HEK293 (cell line): ENCODE measurements at regions not wholly inside any gene's neighbourhood (a gene's known extent, or its start where the extent isn't known, plus 50 kb on each side); places are given as distances from the start of the nearest gene placed in this dataset.

ENCODE experiments used
- CTCF ChIA-PET: fragments of 350-600 bp; formaldehyde crosslinking; extraction: SDS; loops from one replicate; lab custom pipeline; 2021; ENCODE audit warnings: antibody characterized with exemption; lab: Yijun Ruan, JAX
- POLR2A ChIA-PET: fragments of 300-600 bp; formaldehyde crosslinking; extraction: SDS; loops from one replicate; lab custom pipeline; 2020; ENCODE audit warnings: antibody characterized with exemption, inconsistent platforms; lab: Yijun Ruan, JAX
- H3K27ac ChIP-seq: fragments of 200-500 bp; sonication (Bioruptor generic); 2 replicates; pipeline ENCODE4 v1.5.1; 2014; ENCODE audit warnings: low read depth, low read length, control low read depth, inconsistent platforms; ENCODE audit errors: extremely low read depth
- H3K36me3 ChIP-seq, 2 experiments: fragments of 200-500 bp in 1 of 2; sonication (Bioruptor generic) in 1 of 2; 1 replicate in 1 of 2; 2 replicates in 1 of 2; pipeline ENCODE4 v1.5.1; 2014 to 2017; ENCODE audit warnings: inconsistent platforms in 2 of 2, low read length in 2 of 2; ENCODE audit not compliant: control insufficient read depth in 2 of 2, insufficient read depth in 1 of 2
- H3K4me1 ChIP-seq: fragments of 200-500 bp; sonication (Bioruptor generic); 2 replicates; pipeline ENCODE4 v1.5.1; 2014; ENCODE audit warnings: mild to moderate bottlenecking, low read length, inconsistent platforms; ENCODE audit not compliant: control insufficient read depth, insufficient read depth
- H3K4me3 ChIP-seq: 2 replicates; pipeline ENCODE4 v1.5.1; 2011; ENCODE audit warnings: low read depth, mild to moderate bottlenecking, control low read depth, low read length, moderate library complexity
- H3K9me3 ChIP-seq: fragments of 200-500 bp; sonication (Bioruptor generic); 2 replicates; pipeline ENCODE4 v1.5.1; 2014; ENCODE audit warnings: low read depth, low read length, inconsistent platforms; ENCODE audit not compliant: control insufficient read depth, insufficient read depth
- GFI1B ChIP-seq: fragments of 450-650 bp; formaldehyde crosslinking; IDR thresholded peaks from 2 replicates; pipeline ENCODE4 v1.5.1; 2016; ENCODE audit warnings: missing biosample characterization, missing genetic modification characterization
- PRDM1 ChIP-seq: fragments of 450-650 bp; formaldehyde crosslinking; IDR thresholded peaks from 2 replicates; pipeline ENCODE4; 2016; ENCODE audit warnings: missing biosample characterization, missing genetic modification characterization
- SETDB1 ChIP-seq: IDR thresholded peaks from one replicate; pipeline ENCODE4 v1.6.1; 2017; ENCODE audit warnings: mild to moderate bottlenecking, low read length, moderate library complexity, mixed read lengths; ENCODE audit not compliant: insufficient read length
- ZBTB1 ChIP-seq: fragments of 450-650 bp; formaldehyde crosslinking; IDR thresholded peaks from 2 replicates; pipeline ENCODE4 v1.5.1; 2016; ENCODE audit warnings: missing biosample characterization, missing genetic modification characterization
- ZFHX2 ChIP-seq: fragments of 450-650 bp; formaldehyde crosslinking; conservative IDR thresholded peaks from 2 replicates; pipeline ENCODE4 v1.5.1; 2016; ENCODE audit warnings: missing biosample characterization, missing genetic modification characterization
- ZNF140 ChIP-seq: fragments of 450-650 bp; formaldehyde crosslinking; IDR thresholded peaks from 2 replicates; pipeline ENCODE4 v1.5.1; 2016; ENCODE audit warnings: missing biosample characterization, missing genetic modification characterization
- ZNF148 ChIP-seq: fragments of 450-650 bp; formaldehyde crosslinking; IDR thresholded peaks from 2 replicates; pipeline ENCODE4 v1.5.0; 2017; ENCODE audit warnings: missing biosample characterization, missing genetic modification characterization, borderline replicate concordance
- ZNF175 ChIP-seq: fragments of 450-650 bp; formaldehyde crosslinking; IDR thresholded peaks from 2 replicates; pipeline ENCODE4 v1.5.1; 2016; ENCODE audit warnings: missing biosample characterization, missing genetic modification characterization
- ZNF214 ChIP-seq: fragments of 450-650 bp; formaldehyde crosslinking; IDR thresholded peaks from 2 replicates; pipeline ENCODE4 v1.5.1; 2017; ENCODE audit warnings: missing biosample characterization, mild to moderate bottlenecking, missing genetic modification characterization, borderline replicate concordance
- ZNF24 ChIP-seq: fragments of 450-650 bp; formaldehyde crosslinking; IDR thresholded peaks from 2 replicates; pipeline ENCODE4 v1.5.1; 2016; ENCODE audit warnings: missing biosample characterization, missing genetic modification characterization
- ZNF292 ChIP-seq: fragments of 450-650 bp; formaldehyde crosslinking; IDR thresholded peaks from 2 replicates; pipeline ENCODE4 v1.5.1; 2016; ENCODE audit warnings: low read depth, missing biosample characterization, missing genetic modification characterization, borderline replicate concordance
- ZNF335 ChIP-seq: fragments of 450-650 bp; formaldehyde crosslinking; conservative IDR thresholded peaks from 2 replicates; pipeline ENCODE4 v1.5.1; 2016; ENCODE audit warnings: missing biosample characterization, missing genetic modification characterization
- ZNF404 ChIP-seq: fragments of 450-650 bp; formaldehyde crosslinking; IDR thresholded peaks from 2 replicates; pipeline ENCODE4 v1.5.1; 2017; ENCODE audit warnings: missing biosample characterization, missing genetic modification characterization
- ZNF561 ChIP-seq: fragments of 450-650 bp; IDR thresholded peaks from 2 replicates; pipeline ENCODE4 v1.5.1; 2018; ENCODE audit warnings: missing biosample characterization, missing genetic modification characterization, borderline replicate concordance
- ZNF600 ChIP-seq: fragments of 450-650 bp; formaldehyde crosslinking; IDR thresholded peaks from 2 replicates; pipeline ENCODE4 v1.5.1; 2016; ENCODE audit warnings: missing biosample characterization, missing genetic modification characterization
- ZNF664 ChIP-seq: fragments of 450-650 bp; formaldehyde crosslinking; IDR thresholded peaks from 2 replicates; pipeline ENCODE4 v1.5.1; 2016; ENCODE audit warnings: missing biosample characterization, missing genetic modification characterization
- ZNF677 ChIP-seq: fragments of 450-650 bp; IDR thresholded peaks from 2 replicates; pipeline ENCODE4 v1.5.0; 2018; ENCODE audit warnings: missing biosample characterization, mild to moderate bottlenecking, missing genetic modification characterization, moderate library complexity
- ZNF837 ChIP-seq: fragments of 450-650 bp; formaldehyde crosslinking; IDR thresholded peaks from 2 replicates; pipeline ENCODE4 v1.5.1; 2016; ENCODE audit warnings: missing biosample characterization, missing genetic modification characterization
- ZSCAN18 ChIP-seq: fragments of 450-650 bp; formaldehyde crosslinking; IDR thresholded peaks from 2 replicates; pipeline ENCODE4 v1.5.1; 2016; ENCODE audit warnings: missing biosample characterization, missing genetic modification characterization
- ZSCAN23 ChIP-seq: fragments of 450-650 bp; formaldehyde crosslinking; IDR thresholded peaks from 2 replicates; pipeline ENCODE4 v1.5.1; 2016; ENCODE audit warnings: missing biosample characterization, missing genetic modification characterization

DNA sequence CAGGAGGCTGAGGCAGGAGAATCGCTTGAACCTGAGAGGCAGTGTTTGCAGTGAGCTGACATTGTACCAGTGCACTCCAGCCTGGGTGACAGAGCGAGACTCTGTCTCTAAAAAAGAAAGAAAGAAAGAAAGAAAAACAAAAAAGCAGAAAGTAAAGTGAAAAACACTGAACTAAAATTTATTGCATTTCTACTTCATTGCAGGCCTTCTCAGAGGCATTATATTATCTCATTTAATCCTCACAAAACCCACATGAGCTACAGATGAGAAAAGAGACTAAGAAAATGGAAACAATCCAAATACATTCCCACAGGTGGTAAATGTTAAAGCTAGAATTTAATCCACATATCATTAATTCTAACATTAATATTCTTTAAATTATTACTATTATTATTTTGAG, 147.2 kb upstream of the FREM2 start:
- CTCF ChIA-PET: no interaction called here
- Histone ChIP-seq H3K27ac (no peak overlapping the region), H3K9me3 (no peaks in the 10 kb centered on the region), H3K4me3 (no peak overlapping the region)
- TF ChIP-seq ZNF335 (no peak), ZNF148 (no peak), SETDB1 (no peak), ZNF664 (tag by site-specific recombination) (peak; percentile 64), ZNF140 (tag by site-specific recombination) (no peak), ZNF214 (tag by site-specific recombination) (no peak)
- TF ChIP-seq, all 188 proteins: peak for 1
- Histone ChIP-seq H3K4me1 (no peaks in the 10 kb centered on the region), H3K36me3 (no peaks in the 10 kb centered on the region)
- POLR2A ChIA-PET: no interaction called here

DNA sequence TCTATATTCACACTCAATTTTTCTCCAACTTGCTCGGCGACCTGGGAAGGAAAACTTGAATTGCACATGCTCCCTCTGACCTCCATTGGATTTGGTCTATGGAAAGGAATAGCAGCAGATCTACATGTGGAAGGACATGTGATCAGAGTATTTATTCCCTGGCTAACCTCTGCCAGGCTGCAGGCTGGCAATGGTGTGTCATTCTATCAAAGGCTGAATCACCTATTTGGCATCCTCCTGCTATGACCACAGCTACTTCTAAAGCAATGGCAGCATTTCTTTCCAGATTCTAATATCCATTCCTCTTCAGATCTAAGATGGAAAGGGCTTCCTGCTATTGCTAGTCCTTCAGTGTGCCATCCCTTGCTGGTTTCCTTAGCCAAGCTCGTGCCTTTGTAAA, 144.3 kb upstream of the FREM2 start:
- ChIA-PET POLR2A (no interaction called here), CTCF (no interaction called here)
- Histone ChIP-seq H3K9me3 (no peaks in the 10 kb centered on the region), H3K27ac (no peak overlapping the region), H3K4me1 (no peaks in the 10 kb centered on the region), H3K36me3 (no peaks in the 10 kb centered on the region), H3K4me3 (no peak overlapping the region)
- no peak for TF ChIP-seq ZNF561 (tag by site-specific recombination)
- no peak for TF ChIP-seq ZNF175 (tag by site-specific recombination)
- TF ChIP-seq ZNF24: no peak
- no peak for TF ChIP-seq ZNF404 (tag by site-specific recombination)
- no peak for TF ChIP-seq ZSCAN18
- TF ChIP-seq ZNF292: no peak
- no peak for TF ChIP-seq PRDM1 (tag by site-specific recombination)
- no peak for TF ChIP-seq ZNF677 (tag by site-specific recombination)
- no peak for TF ChIP-seq GFI1B (tag by site-specific recombination)
- TF ChIP-seq ZNF837 (tag by site-specific recombination): no peak
- no peak for TF ChIP-seq ZBTB1 (tag by site-specific recombination)
- TF ChIP-seq ZSCAN23 (tag by site-specific recombination): no peak
- TF ChIP-seq ZNF600: no peak

DNA sequence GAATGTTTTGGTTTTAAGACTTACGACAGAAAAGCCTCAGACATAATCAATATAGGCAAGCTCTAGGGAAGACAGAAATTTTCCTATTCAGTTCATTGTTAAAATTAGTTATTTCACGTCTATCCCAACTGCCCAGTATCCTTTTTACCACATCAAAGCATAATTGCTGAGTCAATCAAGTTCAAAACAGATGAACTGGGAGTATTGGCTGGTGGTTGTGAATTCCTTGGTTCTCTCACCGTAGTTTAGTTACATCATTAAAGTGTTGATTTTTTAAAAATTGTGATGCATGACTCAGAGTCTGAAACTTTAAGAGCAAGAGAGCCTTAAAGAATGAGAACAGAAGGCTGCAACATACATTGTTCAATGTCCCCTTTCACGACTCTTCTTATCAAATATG, 143.3 kb upstream of the FREM2 start:
- no peak for TF ChIP-seq ZFHX2 (tag by site-specific recombination)
- Histone ChIP-seq H3K4me3 (no peak overlapping the region), H3K9me3 (no peaks in the 10 kb centered on the region), H3K4me1 (no peaks in the 10 kb centered on the region), H3K27ac (no peak overlapping the region), H3K36me3 (no peaks in the 10 kb centered on the region)
- POLR2A ChIA-PET: no interaction called here
- CTCF ChIA-PET: interaction anchor here (0.6 kb wide), 1 partner anchor 442 kb away, joined by 4 read pairs; no protein-coding TSS in a partner anchor
